GM12875 (cell line): ENCODE measurements at regions not wholly inside any gene's neighbourhood (a gene's known extent, or its start where the extent isn't known, plus 50 kb on each side); places are given as distances from the start of the nearest gene placed in this dataset.
"Not testable (repeated sequence)": the region's sequence is repeated elsewhere in the genome, so short reads cannot be mapped to it uniquely, and the experiment has no call there.

Source experiments
- H3K4me3 ChIP-seq: one replicate; pipeline ENCODE4 v1.5.1; 2011; ENCODE audit warnings: low read depth, low read length, control low read depth
- TF ChIP-seq, protein P1 (sequence below): IDR thresholded peaks from 2 replicates; pipeline ENCODE4 v1.5.1; 2011; ENCODE audit warnings: low read depth, mild to moderate bottlenecking, control low read depth, inconsistent platforms, low read length, moderate library complexity, borderline replicate concordance; ENCODE audit not compliant: insufficient read depth

DNA sequence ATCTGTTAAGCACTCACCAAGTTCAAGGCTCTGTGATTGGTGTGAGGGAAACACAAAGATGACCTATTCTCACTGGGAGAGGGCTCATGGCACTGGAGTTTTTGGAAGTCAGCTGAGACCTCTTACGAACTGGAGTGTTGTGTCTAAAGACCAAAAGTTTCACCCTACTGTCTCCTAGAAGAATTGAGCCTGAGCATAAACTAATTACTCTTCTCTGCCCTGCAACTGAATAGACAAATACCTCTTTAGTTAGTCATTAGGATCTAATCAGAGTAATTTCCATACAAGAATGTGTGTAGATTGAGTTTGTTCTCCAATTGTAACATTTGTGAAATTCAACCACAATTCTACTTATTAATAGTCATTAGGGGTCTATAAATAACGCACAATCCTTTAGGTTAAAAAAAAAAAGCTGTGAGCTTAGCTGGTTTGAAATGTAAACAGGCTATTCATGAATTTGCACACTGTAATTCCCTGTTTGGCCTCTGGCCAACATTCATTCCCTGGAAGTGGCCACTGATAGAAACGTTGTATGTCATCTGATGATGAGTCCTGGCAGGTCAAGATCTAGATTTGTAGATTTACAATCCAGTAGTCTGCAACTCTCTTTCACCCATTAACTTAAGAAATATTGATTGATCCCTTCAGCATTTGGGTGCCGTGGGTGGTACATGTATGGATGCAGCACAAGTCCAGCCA lies 76.8 kb upstream of the SOX14 start:
- TF ChIP-seq, protein P1, sequence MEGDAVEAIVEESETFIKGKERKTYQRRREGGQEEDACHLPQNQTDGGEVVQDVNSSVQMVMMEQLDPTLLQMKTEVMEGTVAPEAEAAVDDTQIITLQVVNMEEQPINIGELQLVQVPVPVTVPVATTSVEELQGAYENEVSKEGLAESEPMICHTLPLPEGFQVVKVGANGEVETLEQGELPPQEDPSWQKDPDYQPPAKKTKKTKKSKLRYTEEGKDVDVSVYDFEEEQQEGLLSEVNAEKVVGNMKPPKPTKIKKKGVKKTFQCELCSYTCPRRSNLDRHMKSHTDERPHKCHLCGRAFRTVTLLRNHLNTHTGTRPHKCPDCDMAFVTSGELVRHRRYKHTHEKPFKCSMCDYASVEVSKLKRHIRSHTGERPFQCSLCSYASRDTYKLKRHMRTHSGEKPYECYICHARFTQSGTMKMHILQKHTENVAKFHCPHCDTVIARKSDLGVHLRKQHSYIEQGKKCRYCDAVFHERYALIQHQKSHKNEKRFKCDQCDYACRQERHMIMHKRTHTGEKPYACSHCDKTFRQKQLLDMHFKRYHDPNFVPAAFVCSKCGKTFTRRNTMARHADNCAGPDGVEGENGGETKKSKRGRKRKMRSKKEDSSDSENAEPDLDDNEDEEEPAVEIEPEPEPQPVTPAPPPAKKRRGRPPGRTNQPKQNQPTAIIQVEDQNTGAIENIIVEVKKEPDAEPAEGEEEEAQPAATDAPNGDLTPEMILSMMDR = no peak
- no peak overlapping the region for H3K4me3 ChIP-seq

DNA sequence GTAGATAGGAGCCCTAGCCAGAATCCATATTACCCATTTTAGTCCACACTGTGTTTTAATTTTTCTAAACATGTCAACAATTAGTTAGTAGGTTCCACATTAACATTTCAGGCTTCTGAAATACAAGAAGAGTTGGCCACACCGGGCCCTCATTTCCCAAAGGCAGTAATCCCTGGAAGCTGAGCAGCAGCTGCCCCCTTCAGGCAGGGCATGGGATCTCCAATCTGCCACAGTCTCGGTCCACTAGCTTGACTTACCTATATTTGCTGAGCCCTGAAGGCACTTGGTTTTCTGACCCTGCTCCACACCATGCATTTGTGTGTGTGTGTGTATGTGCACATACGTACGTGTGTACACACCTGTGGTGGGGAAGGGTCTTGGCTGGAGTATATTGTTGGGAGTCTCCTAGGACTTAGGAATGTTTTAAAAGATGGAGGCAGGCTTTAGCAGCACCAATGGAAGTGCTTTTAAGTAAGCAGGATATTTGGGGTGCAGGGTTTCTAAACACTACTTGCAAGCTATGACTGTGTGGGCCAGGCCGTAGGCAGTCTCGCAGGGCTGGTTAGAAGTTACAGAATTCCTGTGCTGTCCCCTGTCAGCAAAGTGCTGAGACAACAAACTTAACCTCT lies 71.2 kb upstream of the SOX14 start:
- H3K4me3 ChIP-seq = no peak overlapping the region
- TF ChIP-seq, protein P1 = peak; percentile 71

DNA sequence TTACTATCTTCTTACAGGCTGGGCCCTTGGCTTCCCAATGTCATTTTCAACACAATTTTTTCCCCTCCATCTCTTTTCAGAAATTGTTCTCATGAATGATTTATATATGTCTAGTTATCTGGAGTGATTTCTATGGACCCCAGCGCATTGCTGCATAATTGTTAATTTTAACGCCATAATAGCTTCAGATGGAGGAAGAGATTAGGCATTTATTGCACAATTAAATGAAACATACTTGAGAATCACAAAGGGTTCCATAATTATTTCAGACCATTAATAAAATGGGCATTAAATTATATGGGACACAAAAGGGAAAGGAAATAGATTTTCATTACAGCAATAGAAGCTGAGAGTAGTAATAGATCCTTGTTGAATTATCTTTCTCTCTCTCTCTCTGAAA lies 70.3 kb upstream of the SOX14 start:
- TF ChIP-seq, protein P1 = no peak
- no peak overlapping the region for H3K4me3 ChIP-seq

DNA sequence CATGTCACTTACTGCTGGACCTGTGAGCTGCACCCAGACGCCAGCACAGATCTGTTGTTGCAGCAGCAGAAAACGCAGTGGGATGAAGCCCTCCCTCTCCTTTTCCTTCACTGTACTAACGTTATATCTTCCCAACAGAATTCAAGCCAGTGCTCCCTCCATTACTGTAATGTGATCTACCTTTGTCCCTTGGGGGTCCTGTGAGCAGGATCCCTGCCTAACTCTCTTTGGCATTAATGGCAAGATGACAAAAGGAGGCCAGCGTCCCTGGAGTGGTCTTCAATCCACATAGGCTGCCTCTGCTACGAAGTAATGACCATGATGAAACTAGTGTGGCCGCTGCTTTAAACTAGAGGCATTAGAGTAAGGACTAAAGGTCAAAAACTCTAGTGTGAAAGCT lies 69.3 kb upstream of the SOX14 start:
- no peak overlapping the region for H3K4me3 ChIP-seq
- TF ChIP-seq, protein P1 = no peak

DNA sequence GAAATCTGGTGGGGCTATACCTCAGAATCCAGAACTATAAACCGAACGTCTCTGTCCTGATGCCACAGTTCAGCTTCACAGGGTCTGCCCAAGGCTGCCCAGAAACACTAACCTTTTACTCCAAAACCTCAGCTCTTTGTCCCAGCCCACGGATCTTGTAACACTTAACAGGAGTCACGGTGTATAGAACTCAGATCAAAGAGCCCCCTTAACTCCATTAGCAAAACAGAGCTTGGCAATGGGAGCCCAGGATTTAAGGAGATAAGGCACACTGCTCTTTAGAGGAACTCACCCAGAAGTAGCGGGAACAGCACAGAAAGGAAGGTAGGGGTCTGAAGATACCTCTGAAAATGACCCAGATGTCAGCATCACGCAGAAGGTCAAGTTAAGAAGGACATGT lies 68.8 kb upstream of the SOX14 start:
- TF ChIP-seq, protein P1 = no peak
- no peak overlapping the region for H3K4me3 ChIP-seq

DNA sequence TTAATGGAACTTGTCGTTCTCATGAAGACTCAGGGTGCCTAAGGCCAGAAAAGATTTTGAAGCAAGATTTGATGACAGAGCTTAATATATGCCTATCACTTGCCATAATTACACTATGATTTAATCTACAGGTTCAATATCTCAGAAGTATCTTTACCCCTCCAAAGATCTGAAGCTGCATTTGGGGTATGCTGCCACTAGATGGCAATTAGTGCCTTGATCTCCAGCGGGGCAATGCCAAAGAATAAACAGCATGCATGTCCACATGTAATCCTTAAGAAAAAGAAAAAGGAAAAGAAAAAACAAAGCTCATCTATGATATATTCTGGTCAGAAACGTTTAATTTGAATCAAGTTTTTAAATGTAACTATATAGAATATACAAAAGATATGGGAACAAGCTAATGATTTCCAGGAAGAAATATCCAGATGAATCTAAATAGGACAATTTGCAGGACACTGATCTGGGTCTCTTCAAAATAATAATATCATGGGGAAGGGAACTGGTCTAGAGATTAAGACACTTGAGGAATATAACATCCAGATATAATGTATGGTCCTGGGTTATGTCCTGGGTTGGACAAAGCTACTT lies 55.0 kb upstream of the SOX14 start:
- TF ChIP-seq, protein P1 = peak; percentile 53; the same call in 1 of the 2 replicates
- no peak overlapping the region for H3K4me3 ChIP-seq

DNA sequence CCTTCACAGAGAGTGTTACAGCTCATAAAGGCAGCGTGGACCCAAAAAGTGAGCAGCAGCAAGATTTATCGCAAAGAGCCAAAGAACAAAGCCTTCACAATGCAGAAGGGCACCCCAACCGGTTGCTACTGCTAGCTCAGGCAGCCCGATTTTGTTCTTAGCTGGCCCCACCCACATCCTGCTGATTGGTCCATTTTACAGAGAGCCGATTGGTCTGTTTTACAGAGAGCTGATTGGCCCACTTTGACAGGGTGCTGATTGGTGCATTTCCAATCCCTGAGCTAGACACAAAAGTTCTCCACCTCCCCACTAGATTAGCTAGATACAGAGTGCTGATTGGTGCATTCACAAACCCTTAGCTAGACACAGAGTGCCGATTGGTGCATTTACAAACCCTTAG lies 50.1 kb upstream of the SOX14 start:
- H3K4me3 ChIP-seq = not testable (repeated sequence)
